NCI-H1417 treated with DMSO at 0.1 percent for 48 hours (cell line): ENCODE measurements at regions not wholly inside any gene's neighbourhood (a gene's known extent, or its start where the extent isn't known, plus 50 kb on each side); places are given as distances from the start of the nearest gene placed in this dataset.
"Not testable (repeated sequence)": the region's sequence is repeated elsewhere in the genome, so short reads cannot be mapped to it uniquely, and the experiment has no call there.

ENCODE experiments used
- DNase-seq: peaks from one replicate; lab custom pipeline; 2025; lab: John Stamatoyannopoulos, UW

DNA sequence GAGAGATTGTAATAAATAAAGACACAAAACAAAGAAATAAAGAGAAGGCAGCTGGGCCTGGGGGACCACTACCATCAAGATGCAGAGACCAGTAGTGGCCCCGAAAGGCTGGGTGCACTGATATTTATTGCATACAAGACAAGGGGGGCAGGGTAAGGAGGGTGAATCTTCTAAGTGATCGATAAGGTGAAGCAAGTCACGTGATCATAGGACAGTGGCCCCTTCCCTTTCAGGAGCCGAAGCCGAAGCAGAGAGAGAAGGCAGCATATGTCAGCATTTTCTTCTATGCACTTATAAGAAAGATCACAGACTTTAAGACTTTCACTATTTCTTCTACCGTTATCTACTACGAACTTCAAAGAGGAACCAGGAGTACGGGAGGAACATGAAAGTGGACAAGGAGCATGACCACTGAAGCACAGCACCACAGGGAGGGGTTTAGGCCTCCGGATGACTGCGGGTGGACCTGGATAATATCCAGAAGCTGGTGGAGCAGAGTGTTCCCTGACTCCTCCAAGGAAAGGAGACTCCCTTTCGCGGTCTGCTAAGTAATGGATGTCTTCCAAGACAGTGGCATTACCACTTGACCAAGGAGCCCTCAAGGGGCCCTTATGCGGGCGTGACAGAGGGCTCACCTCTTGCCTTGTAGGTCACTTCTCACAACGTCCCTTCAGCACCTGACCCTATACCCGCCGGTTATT is 126.4 kb downstream of the RBM46 start:
- not testable (repeated sequence) for DNase-seq

DNA sequence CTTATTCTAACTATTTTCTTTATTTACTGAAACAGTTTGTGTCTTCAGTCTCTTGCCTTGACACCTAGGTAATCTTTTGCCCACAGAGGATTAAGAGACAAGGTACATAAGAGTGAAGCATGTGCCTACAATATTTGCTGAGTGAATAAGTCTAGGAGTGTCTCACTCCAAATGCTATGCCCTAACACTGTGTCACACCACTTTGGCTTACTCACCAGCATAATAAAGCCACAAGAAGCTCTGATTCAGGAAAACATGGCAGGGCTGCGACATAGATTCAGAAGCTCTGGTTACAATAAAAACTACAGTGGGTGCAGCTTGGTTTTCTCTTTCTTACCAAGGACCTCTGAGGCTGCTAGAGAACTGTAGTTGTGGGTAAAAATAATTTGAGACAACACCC is 127.1 kb downstream of the RBM46 start:
- no peak for DNase-seq

DNA sequence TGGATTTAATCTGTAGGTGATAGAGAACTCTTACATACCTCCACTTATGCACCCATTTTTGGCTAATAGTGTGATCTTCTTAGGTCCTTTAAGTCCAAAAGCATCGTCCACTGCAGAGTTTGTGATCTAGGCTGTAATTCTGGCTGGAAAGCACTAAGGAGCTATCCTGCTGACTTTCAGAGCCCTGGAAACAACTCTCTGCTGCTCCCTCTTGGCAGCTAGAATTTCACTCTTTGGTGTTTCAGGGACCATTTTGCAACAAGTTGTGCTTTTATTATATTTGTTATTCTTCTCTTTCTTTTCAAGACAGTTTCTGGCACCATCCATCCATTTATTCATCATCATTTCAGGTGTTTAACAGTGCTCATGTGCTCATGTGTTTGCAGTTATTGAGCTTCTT is 130.0 kb downstream of the RBM46 start:
- no peak for DNase-seq

DNA sequence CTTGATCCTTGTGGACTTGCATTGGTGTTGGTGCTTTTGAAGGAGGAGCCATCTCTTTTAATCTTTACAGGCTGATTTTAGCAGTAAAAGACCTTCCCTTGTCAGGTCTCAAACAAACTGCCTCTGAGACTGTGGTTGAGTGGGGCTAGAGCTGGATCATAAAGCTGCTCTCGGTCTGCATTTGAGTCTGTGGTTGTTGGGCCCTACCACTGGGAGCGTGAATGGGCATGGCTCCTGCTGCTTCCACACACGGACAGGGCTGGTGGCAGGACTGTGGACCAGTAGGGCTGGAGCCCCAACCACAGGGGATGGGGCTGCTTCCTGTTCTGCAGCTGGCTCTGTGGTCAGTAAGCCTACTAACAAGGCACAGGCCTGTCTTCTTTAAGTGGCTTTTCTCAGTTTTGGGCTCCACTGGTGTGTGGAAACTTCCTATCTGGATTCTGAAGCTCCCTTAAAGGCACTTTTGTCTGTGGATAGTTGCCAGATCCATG is 130.6 kb downstream of the RBM46 start:
- no peak for DNase-seq

DNA sequence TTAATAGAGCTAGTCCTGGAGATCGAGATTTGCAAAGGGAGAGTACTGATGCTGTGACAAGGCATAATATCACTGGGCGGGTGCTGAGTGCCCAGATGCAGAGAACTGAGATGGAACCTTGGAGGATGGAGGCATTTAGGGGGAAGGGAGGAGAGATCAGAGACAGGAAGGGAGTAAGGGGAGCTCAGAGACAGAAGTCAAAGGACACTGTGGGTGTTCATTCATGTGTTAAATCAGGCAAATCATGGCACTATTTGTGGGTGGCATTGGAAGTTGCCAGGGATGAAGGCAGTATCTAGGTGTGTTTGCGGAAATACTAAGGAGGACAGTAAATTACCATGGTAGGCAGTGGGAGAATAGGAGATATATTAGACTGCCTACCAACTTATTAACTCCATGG is 135.0 kb downstream of the RBM46 start:
- no peak for DNase-seq

DNA sequence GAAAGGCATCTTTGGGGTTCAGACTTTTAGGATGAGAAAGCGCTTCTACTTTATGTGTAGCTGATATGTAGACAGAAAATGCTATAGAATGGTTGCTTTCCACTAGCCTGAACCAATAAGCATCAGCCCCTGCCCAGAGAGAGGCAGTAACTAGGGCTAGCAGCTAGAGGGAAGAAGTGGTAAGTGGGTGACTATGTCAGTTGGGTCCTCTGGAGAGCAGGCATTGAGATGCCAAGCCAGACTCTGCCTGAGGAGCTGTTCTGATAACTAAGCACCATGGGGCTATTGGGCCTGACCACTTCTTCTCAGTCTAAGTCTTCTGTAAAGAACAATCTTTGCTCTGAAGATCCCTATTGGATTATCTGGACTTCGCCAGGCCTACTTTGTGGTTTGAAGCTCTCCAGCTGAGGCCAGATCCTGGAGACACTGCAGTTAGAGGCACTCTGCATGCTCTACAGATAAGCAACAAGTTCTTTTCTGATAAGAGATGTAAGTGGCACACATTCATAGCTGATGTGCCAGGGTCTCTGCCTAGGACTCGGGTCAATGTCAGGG is 146.1 kb downstream of the RBM46 start:
- DNase-seq: no peak

DNA sequence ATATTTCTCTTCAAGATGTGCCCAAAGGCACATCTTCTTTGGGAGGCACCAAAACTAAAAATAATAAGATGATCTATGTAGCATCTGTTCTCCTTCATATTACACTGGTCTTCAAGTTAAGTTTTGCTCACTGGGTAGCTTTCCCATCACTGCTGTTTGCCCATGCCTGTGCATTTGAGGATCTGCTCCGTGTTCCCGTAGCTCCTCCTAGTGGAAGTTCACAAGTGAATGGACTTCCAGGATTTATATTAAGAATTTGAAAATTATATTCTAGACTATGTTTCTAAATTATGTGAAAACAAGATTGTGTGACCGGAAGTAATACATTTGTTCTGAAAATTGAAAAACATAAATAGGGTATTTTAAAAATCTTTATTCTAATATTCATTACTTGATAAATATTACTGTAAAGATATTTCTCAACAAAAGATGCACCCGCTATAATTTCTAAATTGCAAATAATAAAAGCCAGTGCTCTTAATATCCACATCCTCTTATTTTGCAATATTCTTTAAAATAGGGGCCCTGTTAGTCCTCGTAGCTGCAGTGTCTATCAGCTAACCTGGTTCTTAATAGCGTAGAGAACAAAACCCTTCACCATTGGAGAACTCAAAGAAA is 147.7 kb downstream of the RBM46 start:
- no peak for DNase-seq

DNA sequence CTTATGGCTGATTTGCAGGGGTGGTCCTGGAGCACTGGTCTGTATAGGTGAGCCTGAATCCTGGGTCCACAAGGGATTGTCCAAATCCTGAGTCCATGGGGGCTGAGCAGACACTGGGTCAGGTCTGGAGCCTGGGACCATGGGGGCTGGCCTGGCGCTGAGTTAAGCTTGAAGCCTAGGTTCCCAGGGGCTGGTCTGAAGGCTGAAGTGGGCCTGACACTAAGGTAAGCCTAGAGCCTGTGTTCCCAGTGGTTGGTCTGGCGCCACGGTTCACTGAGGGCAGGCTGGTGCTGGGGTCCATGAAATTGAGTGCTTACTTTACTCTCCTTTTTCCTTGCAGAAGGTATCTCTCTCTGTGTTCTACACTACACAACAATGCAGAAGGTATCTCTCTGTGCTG is 155.8 kb downstream of the RBM46 start:
- no peak for DNase-seq

DNA sequence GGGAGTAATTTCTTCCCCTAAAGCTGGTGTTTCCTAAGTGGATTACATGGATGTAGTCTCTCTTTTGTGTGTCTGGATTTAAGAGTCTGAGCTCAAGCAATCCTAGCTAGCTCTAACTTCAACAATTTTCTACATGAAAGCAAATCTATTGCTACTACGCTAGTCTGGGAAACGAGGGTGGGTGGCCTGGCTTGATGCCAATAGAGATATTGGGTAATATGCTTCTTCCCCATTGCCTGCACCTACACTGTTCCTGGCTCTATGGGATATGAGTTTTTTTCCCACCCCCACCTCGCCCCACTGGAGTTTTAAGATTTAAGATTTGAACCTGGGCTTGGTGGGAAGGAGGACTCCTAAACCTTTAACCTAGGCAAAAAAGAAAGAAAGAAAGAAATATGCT is 158.8 kb downstream of the RBM46 start:
- no peak for DNase-seq

DNA sequence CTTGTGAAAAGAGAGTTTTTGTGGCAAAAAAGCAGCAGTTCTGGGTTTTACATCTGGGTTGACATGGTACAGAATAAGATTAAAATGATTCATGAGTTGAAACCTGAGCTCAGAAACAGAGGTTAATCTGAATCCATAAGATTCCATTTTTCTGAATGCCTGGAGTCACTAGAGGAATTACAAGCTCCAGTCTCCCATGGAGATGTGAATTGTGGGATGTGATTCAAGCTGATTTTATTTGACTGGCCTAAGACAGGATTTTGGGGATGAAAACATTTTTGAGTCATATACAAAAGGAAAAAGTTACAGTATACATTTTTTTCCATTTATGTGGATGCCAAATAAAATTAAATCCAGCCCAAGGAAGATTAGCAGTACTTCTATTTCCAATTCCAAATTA is 161.1 kb downstream of the RBM46 start:
- no peak for DNase-seq

DNA sequence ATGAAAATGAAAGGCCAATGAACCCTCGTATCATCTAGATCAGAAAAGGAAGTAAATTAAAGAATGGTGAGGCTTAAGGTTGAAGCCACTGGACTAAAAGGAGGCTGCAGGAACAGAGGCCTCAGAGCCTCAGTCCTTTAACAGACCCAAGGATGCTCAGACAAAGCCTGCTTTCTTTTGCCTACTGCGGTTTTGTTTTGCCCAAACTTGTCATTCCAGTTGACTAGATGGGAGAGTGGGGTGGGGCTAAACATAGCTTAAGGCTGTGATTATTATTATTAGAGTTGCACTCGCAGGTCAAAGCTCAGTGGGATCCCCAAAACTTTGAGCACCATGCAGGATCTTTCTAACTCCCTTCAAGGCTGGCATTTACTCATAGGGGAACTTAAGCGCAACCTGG is 163.9 kb downstream of the RBM46 start:
- DNase-seq: no peak

DNA sequence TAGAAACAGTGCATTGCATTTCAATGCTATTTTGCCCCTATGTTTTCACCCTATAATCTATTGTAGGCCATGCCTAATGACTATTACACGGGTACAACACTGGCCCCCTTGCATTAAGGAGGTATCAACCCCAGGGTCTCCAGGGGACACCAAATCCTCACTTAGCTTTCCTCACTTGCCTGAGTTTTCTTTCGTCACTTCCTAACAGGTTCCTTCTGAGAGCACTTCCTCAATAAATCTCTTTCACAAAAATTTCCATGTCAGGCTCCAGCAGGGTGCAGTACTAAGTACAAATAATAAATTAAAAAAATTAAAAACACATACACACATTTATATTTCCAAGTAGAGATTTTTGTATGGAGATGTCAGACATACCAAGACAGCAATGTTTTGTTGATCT is 165.0 kb downstream of the RBM46 start:
- DNase-seq: no peak

DNA sequence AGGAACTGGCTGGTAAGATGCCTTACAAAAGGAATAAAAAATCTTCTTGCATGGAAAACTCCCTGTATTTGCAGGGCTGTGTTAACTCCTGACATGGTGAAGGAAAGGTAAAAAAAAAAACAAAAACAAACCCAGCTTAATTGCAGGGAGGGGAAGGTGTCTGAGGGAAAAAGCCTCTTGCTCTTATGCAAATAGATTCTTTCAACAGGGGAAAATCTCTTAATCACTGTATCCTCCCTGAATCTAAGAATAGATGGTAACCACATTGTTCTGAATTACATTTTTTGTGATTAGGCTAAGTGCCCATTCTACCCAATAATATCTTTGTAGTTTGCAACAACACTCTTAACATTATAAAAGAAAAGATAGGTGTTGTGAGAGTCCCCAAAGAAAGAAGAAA is 172.6 kb downstream of the RBM46 start:
- no peak for DNase-seq

DNA sequence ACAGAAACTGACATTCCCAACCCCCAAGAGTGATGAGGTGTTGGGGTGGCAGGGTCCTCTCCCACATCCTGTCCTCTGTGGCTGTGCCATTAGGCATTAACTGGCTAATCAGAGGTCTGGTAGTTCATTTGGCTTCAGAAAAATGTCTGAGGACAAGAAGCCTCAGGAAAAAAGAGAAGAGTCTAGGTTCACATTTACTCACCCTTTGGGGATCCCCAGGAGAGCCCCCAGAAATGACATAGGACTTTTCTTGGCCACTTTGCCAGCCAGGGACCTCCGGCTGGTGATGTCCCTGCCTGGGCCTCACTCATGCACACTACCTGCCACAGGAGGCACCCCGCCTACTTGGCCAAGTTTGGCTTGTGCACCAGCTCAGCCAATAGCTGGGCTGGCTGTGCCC is 173.0 kb downstream of the RBM46 start:
- DNase-seq: no peak

DNA sequence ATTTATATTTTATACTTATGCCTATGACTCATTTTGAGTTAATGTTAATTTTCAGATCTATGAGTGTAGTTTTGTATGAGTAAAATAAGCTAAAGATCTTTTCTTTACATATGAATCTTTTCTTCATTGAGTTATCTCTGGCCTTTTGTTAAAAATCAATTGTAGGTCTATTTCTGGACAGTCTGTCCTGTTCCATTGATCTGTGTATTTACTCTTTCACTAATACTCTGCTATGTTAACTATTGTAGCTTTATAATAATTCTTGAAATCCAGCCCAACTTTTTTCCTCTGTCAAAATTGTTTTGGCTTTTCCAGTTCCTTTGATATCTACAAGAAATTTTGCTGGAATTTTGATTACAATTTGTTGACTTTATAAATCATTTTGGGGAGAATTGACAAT is 177.0 kb downstream of the RBM46 start:
- DNase-seq: no peak

DNA sequence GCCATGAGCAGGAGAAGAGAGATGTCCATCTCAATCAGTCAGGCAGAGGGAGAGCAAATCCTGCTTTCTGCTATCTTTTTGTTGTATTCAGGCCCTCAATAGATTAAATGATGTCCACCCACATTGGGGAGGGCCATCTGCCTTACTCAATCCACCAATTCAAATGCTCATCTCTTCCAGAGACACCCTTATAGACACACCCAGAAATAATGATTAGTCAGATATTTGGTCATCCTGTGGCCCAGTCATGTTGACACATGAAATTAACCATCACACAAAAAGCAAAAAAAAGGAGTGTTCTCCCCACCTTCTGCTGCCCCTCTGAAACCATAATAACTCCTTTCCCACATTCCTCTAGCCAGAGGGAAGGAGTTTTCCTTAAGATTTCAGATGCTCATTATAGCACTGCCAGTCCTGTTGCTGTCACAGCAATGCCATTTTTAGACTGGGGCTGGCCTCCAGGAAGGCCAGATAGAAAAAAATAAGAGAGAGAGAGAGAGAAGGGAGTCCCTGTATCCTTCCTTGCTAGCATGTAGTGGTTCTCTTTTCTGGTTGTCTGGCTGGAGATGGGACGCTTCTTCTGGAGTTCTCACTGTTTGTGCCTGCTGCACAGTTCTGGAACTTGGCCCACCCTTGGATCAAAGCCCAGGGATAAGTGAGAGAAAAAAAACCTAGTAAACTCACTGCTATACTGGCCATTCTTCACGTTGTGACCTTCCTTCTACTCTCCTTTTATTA is 177.7 kb downstream of the RBM46 start:
- no peak for DNase-seq

DNA sequence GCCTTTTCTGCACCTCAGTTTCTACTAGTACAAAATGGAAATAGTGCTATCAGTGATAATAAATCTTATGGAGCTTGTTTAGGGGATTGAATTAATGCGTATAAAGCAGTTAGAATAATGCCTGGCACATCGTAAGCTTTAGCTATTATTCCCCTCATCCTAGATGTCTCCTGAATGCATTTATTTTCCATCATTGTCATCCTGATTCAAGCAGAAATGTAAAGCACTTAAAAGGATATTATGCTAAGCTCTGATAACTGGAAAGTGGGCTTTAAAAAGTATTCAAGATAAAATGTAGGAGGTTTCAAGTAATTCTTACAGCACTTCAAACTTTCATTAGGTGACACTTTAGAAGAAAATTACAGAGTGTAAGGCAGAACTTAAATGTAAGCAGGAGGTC is 178.7 kb downstream of the RBM46 start:
- no peak for DNase-seq

DNA sequence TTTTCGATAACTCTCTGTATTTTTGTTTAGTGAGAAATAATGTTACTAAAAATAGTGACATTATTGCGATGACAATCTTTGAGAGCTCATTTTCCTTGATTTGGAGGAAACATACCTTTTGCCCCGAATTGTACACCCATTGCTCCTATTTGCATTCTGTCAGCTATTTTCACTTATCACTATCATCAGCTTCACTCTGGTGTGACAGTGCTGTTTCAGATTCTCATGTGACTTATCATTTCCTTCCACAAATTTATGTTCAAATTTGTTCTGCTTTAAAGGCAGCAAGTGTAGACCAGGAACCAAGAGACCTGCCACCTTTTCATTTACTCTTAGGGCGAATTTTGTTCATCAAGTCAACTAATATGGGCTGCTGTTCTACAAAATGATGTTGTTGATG is 179.4 kb downstream of the RBM46 start:
- no peak for DNase-seq

DNA sequence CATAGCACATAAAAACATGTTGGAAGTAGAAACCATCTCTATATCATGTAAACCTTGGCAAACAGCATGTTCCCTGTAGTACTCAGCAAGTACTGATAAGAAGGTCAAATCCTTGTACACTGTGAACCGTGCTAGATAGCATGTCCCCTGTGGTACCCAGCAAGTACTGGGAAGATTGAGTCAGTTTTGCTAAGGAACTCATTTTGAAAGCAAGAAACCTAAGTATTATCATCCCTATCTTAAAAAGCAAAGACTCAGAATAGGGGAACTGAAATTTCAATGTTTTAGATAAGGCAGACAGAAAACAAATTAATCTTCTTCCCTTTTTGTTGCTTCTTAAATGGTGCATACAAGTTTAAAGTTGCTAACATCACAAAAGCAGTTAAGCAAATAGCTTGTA is 180.2 kb downstream of the RBM46 start:
- no peak for DNase-seq

DNA sequence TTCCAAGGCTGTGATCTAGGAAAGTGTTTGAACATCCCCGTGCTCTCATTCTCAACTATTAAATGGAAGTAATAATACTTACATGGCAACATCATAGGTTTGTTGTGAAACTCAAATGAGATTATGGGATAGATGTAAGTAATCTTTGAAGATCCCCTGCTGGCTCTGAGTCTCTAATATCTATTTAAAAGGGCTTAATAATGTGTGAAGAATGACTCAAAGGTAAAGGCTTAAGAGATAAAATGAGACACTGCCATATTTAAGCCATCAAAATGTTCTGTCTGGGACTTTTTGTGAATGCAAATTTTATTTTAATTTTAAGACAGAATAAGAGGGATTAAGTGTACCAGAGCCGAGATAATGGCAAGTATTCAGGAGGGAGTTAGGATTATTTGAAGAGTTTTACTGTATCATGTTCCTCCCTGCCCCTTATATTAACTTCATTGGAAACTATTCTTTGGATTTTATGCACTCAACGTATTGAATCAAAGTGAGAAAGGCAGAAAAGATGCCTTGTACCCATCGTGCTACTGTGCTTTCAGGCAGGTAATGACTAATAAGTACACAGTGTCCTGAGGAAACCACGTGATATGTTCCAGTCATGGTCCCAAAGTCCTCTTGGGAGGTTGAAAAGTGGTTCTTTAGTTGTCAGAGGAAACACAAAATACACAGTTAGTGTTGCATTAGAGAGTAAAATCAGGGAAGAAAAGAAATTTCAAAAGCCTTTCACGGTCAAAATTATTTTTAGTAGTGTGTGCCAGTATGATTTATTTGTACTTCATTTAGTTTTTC is 192.4 kb downstream of the RBM46 start:
- DNase-seq: no peak

DNA sequence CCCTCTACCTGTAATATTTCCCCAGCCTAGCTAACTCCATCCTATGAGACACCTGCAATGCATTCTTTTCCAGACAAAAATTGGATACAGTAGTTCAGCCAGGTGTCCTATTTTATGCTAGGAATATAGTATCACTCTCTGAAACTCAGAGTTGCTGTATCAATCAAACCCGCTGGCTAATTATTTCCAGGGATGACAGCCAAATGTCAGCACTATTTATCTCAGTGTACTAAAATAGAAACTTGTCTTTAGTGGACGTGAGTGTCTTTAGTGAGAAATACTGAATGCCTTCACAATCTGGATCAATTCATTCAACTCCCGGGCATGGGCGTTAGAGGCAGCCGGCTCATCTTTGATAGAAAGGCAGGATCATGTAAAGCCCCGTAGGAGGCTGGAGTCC is 196.2 kb downstream of the RBM46 start:
- no peak for DNase-seq
